ENCODE measurements at regions not wholly inside any gene's neighbourhood (a gene's known extent, or its start where the extent isn't known, plus 50 kb on each side); places are given as distances from the start of the nearest gene placed in this dataset.

DNA sequence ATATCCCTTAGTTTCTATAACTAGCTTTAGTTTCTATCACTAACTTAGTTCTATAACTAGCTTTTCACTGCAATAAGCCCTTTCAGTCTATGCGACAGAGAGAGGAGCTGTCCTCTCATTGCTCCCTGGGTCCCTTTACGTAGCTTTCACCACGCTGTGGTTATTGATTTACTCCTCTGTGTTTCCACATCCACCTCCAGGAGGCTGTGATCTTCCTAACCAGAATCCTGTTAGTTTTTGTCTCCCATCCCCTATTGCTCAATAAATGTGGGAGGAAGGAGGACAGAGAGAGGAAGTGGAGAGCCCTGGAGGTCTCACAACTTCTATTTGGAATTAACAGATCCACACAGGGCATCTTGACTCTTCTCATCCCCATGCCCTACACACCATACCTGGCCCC lies 1036.1 kb downstream of the MCTP2 start:
- H3K79me2 ChIP-seq (ENCODE audit: insufficient read depth), result no peaks in the 10 kb centered on the region
- no peaks in the 10 kb centered on the region for H4K20me1 ChIP-seq (ENCODE audit: insufficient read depth)
- H3K4me3 ChIP-seq, result no peak overlapping the region
- no peak overlapping the region for H2AFZ ChIP-seq
- no peak overlapping the region for H3K27ac ChIP-seq
- H3K36me3 ChIP-seq (ENCODE audit: low read depth), result no peaks in the 10 kb centered on the region
- H3F3A ChIP-seq (ENCODE audit: insufficient read depth), result peaks cover 36% of the 10 kb centered on the region
- no peaks in the 10 kb centered on the region for H3K27me3 ChIP-seq (replicated peaks; ENCODE audit: insufficient read depth)
- in situ Hi-C loops (cut with MboI), result loop anchor here (10.0 to 25.0 kb wide), 3 partner anchors 1077 to 1970 kb away; no protein-coding TSS in a partner anchor
- DNase-seq, result peak; percentile 14
- TF ChIP-seq EZH2phosphoT487 (IDR thresholded peaks at IDR 0.05; ENCODE audit: insufficient read depth, low read depth), result no peak
- no peak for TF ChIP-seq EZH2 (IDR thresholded peaks at IDR 0.05; ENCODE audit: insufficient read depth, poor library complexity, severe bottlenecking)
- H3K9me2 ChIP-seq (ENCODE audit: insufficient read depth), result no peaks in the 10 kb centered on the region
- WGBS, 2 experiments (ENCODE audit: low coverage in 1 of 2, low lambda C conversion rate in 2 of 2, missing lambda C conversion rate in 2 of 2), result 94 to 95% methylated on average over 3 of the region's 3 CpGs
- peak overlapping the region; percentile 56 for H3K4me2 ChIP-seq (ENCODE audit: unreplicated experiment)
- no peak overlapping the region for H3K9ac ChIP-seq
- no peaks in the 10 kb centered on the region for H3K9me3 ChIP-seq (ENCODE audit: low read depth)
- peaks cover 47% of the 10 kb centered on the region for H3K4me1 ChIP-seq (ENCODE audit: insufficient read depth)

DNA sequence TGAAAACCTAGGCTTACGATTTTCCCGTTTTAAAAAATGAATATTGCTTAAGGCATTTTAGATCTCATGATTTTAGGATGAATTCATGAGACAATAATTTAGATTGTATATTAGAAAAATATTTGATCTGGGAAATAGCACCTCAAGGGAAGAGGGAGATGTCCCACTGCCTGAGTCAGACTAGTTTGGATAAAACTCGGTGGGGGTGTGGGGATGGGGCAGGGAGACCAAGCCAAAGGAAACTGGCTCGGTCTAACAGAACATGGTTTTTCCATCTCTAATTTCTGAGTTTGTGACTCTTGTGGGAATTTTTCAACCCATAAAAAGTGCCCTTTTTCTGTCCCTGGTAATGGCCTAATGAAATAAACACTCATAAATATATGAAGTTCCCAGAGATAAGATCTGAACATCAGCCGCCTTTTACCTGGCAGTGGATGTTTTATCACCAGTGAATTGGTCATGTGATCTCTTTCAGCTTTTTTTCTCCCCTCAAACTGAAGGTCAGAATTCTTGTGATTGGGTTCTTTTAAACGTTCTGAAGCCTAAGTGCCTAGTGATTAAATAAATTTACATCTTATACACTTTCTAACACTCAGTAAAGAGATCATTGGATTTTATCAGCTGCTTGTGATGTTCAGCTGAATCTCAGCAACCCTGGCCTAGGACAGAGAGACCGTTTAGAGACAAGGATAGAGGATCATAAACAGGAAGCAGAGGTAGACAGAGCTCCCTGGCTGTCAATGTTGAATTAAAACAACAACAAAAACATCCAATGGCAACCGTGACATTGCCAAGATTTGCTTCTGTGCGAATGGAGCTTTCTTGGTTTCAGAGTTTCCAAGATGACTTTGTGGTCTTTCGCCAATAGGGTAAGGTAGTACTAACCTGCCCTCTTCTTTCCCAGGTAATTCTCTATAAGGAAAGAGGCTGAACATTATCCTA lies 1038.2 kb downstream of the MCTP2 start:
- Histone ChIP-seq H3K9me2 (ENCODE audit: insufficient read depth) (no peaks in the 10 kb centered on the region), H2AFZ (no peak overlapping the region), H3K9ac (no peak overlapping the region), H3K4me2 (ENCODE audit: unreplicated experiment) (no peak overlapping the region), H4K20me1 (ENCODE audit: insufficient read depth) (no peaks in the 10 kb centered on the region), H3K36me3 (ENCODE audit: low read depth) (no peaks in the 10 kb centered on the region), H3F3A (ENCODE audit: insufficient read depth) (peaks cover 26% of the 10 kb centered on the region), H3K27me3 (replicated peaks; ENCODE audit: insufficient read depth) (no peaks in the 10 kb centered on the region), H3K4me1 (ENCODE audit: insufficient read depth) (peaks cover 29% of the 10 kb centered on the region), H3K79me2 (ENCODE audit: insufficient read depth) (no peaks in the 10 kb centered on the region), H3K4me3 (no peak overlapping the region), H3K9me3 (ENCODE audit: low read depth) (no peaks in the 10 kb centered on the region), H3K27ac (no peak overlapping the region)
- in situ Hi-C loops (cut with MboI), result loop anchor here (10.0 to 25.0 kb wide), 3 partner anchors 1075 to 1968 kb away; no protein-coding TSS in a partner anchor
- TF ChIP-seq EZH2 (IDR thresholded peaks at IDR 0.05; ENCODE audit: insufficient read depth, poor library complexity, severe bottlenecking), result no peak
- TF ChIP-seq EZH2phosphoT487 (IDR thresholded peaks at IDR 0.05; ENCODE audit: insufficient read depth, low read depth), result no peak
- no peak for DNase-seq
- 84 to 86% methylated on average over 10 of the region's 10 CpGs for WGBS, 2 experiments (ENCODE audit: low coverage in 1 of 2, low lambda C conversion rate in 2 of 2, missing lambda C conversion rate in 2 of 2)

DNA sequence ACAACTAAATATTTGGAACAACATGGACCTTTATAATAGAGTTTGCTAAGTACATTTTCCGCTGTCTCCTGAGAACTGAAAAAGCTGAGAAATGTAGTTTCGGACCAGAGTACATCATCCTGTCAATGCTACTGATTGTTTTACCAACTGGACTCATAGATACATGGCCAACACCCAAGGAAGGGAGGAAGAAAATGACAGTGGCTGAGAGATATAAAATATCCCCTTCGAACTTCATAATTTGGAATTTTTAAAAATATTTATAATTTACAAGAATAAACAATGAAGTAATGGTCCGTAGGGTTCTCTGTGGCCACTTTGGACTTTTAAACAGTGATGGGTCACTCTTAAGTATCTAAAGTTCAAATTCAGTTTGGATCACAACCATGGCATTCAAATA lies 1042.7 kb downstream of the MCTP2 start:
- Histone ChIP-seq H3K4me1 (ENCODE audit: insufficient read depth) (peaks cover 28% of the 10 kb centered on the region), H3K79me2 (ENCODE audit: insufficient read depth) (no peaks in the 10 kb centered on the region), H3K27me3 (replicated peaks; ENCODE audit: insufficient read depth) (no peaks in the 10 kb centered on the region), H3K4me2 (ENCODE audit: unreplicated experiment) (no peak overlapping the region), H3K4me3 (no peak overlapping the region), H3K9me3 (ENCODE audit: low read depth) (no peaks in the 10 kb centered on the region), H3K27ac (no peak overlapping the region), H4K20me1 (ENCODE audit: insufficient read depth) (no peaks in the 10 kb centered on the region), H3K36me3 (ENCODE audit: low read depth) (no peaks in the 10 kb centered on the region), H3K9me2 (ENCODE audit: insufficient read depth) (peaks cover 3% of the 10 kb centered on the region; the same call in 1 of the 2 replicates), H3K9ac (no peak overlapping the region), H2AFZ (no peak overlapping the region), H3F3A (ENCODE audit: insufficient read depth) (peaks cover 15% of the 10 kb centered on the region)
- no peak for TF ChIP-seq EZH2 (IDR thresholded peaks at IDR 0.05; ENCODE audit: insufficient read depth, poor library complexity, severe bottlenecking)
- TF ChIP-seq EZH2phosphoT487 (IDR thresholded peaks at IDR 0.05; ENCODE audit: insufficient read depth, low read depth), result no peak
- in situ Hi-C loops (cut with MboI), result loop anchor here (25.0 kb wide), 2 partner anchors 1313 to 1963 kb away; no protein-coding TSS in a partner anchor
- WGBS, 2 experiments (ENCODE audit: low coverage in 1 of 2, low lambda C conversion rate in 2 of 2, missing lambda C conversion rate in 2 of 2), result 67 to 71% methylated on average over 4 of the region's 4 CpGs
- DNase-seq, result no peak

DNA sequence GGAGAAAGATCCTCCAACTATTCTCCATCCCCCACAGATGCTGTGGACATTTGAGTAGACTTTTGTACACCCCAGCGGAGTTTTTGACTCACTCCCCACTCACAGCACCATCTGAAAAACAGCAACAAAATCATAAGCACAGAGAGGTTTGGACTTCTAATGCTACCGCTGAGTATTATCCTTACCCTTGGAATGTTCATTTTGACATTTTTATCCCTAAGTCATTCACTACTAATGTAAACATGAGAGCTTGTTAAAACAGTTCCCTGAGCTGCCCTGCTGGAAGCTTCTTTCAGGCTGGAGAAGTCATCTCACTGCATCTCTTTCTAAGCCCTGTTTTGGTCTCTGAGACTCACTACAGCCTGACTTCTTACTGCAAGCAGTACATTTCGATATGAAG lies 1045.9 kb downstream of the MCTP2 start:
- TF ChIP-seq EZH2phosphoT487 (IDR thresholded peaks at IDR 0.05; ENCODE audit: insufficient read depth, low read depth), result no peak
- TF ChIP-seq EZH2 (IDR thresholded peaks at IDR 0.05; ENCODE audit: insufficient read depth, poor library complexity, severe bottlenecking), result no peak
- H3K36me3 ChIP-seq (ENCODE audit: low read depth), result no peaks in the 10 kb centered on the region
- H3K9me2 ChIP-seq (ENCODE audit: insufficient read depth), result peaks cover 3% of the 10 kb centered on the region; the same call in 1 of the 2 replicates
- H3K4me1 ChIP-seq (ENCODE audit: insufficient read depth), result peaks cover 28% of the 10 kb centered on the region
- H3K9ac ChIP-seq, result no peak overlapping the region; the same call in 1 of the 2 replicates
- peak overlapping the region; percentile 45 for H3K27ac ChIP-seq
- peaks cover 20% of the 10 kb centered on the region for H3F3A ChIP-seq (ENCODE audit: insufficient read depth)
- DNase-seq, result peak; percentile 77
- in situ Hi-C loops (cut with MboI), result no loop called here
- H3K27me3 ChIP-seq (replicated peaks; ENCODE audit: insufficient read depth), result no peaks in the 10 kb centered on the region
- no peak overlapping the region for H3K4me3 ChIP-seq
- H3K4me2 ChIP-seq (ENCODE audit: unreplicated experiment), result peak overlapping the region; percentile 36
- no peaks in the 10 kb centered on the region for H3K79me2 ChIP-seq (ENCODE audit: insufficient read depth)
- 0 out of 2 replicates have a peak overlapping the region, but pooled peaks have one; percentile 1 for H2AFZ ChIP-seq
- H3K9me3 ChIP-seq (ENCODE audit: low read depth), result no peaks in the 10 kb centered on the region
- no peaks in the 10 kb centered on the region for H4K20me1 ChIP-seq (ENCODE audit: insufficient read depth)
- 57 to 64% methylated on average over 3 of the region's 3 CpGs for WGBS, 2 experiments (ENCODE audit: low coverage in 1 of 2, low lambda C conversion rate in 2 of 2, missing lambda C conversion rate in 2 of 2)

All from GM23248 (cell line).